Hematopoietic multipotent progenitor cell treated with erythropoietin and hydrocortisone succinate and interleukin-3 and kit ligand, for 15 days (in vitro differentiated cells): ENCODE measurements at regions not wholly inside any gene's neighbourhood (a gene's known extent, or its start where the extent isn't known, plus 50 kb on each side); places are given as distances from the start of the nearest gene placed in this dataset.
A peak's percentile ranks its signal among the peaks of the same experiment; 100 is the strongest.
"Not testable (repeated sequence)": the region's sequence is repeated elsewhere in the genome, so short reads cannot be mapped to it uniquely, and the experiment has no call there.

Experiments
- DNase-seq: peaks from one replicate; pipeline ENCODE4 v3.0.0-alpha.2; 2015; ENCODE audit warnings: low spot score

DNA sequence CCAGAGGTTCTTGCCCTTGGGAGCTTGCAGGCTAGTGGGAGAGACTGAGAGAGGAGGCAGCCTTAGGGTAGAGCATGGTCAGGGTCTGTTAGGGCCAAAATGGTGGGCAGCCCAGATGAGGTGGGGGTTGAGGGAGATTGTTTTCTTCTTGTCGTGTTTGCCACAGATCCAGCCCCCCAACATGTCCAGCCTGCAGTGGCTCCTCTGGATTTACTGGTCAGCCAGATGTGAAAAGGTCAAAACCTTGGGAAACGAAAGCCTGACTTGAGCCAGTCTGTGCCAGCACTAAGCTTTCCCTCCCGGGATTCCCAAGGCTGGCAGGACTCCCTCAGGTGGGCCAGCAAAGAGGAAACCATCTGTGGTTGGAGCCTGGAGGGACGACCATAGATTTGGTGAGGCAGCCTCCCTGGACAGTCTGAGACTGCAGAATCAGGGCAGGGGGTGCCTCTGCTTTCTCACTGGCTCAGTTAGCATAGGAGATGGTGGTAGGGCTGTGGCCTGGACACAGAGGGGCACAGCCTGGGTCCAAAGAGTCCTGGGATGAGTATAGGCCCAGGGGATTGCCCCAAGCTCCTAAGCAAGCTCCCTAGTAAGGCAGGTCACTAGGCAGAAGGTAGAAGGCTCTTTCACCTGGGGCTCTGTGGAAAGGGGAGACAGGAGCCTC is 51.2 kb upstream of the PRR23C start:
- no peak for DNase-seq

- DNase-seq: no peak
Observed at GRCh38 chr3:139096670-139097069, 52.0 kb upstream of the PRR23C start.

- DNase-seq: no peak
Observed at GRCh38 chr3:139098391-139098790, 53.7 kb upstream of the PRR23C start.

GRCh38 chr3:139099968-139100817 is 55.5 kb upstream of the PRR23C start:
- no peak for DNase-seq

DNA sequence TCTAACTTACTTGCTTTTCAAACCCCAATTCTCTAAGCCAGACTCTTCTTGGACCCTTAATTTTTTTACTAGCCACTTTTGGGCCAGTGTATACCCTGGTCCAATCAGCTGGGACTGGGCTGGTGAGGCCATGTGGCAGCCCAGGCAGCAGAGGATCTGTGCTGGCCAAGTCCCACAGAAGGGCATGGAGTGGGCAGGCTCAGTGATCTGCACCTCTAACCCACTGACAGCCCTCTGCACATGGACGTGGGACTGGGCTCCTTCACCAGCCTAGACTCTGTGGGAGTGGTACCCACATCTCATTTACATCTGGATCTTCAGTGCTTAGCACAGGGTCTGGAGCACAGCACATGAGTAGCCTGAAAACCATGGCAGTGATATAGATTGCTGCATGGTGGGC is 56.1 kb upstream of the PRR23C start:
- DNase-seq: no peak

DNA sequence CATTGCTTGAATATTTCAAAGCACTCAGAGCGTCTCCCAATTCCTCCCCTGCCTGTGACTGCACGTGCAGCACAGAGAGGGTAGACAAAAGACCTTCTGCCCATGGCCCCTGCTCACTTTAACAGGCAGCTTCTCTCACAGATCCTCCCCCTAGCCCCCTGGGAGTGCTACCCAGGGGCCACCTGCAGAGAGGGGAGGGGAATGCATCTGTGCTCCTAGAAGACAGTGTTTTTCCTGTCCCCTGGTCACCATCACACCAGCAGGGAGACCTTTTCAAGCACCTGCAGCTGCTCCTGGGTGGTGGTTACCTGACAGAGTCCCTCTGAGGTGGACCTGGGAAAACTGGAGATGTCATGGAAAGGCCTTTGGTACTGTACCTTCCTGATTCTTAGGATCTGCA is 56.7 kb upstream of the PRR23C start:
- no peak for DNase-seq

DNA sequence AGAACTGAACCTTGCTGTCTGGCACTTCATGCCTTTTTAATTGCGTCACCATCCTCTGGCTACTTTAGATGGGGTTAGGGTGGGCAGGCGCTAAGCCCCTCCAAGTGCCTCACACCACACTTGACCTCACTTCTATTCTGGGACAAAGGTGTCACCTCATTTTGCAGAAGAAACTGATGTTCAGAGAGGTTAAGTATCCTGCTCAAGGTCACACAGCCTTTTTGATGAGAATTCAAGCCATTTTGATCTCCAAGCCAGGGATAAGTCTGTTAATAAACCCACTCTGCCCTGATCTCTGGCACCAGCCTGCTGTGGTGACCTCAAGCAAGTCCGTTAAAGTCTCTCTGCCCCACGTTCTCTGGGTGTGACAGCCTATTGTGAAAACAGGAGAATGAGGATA is 58.8 kb upstream of the PRR23C start:
- DNase-seq: no peak

DNA sequence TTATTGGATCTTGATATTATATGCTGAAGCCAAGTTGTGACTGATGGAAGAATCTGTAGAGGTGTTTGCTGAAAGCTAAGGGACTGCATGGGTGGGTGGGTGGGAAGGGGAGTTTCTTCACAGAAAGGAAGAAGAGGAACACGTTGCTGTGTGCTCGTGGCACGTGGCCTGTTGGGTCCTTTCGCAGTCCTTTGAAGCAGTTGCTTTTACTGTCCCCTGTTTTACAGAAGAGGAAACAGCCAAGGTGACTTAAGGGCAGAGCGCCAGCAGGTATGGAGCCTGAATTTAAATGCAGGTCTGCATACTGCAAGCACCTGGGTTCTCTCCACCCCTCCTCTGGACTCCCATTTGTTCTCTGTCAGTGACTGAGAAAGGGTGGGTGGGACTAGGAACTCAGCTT is 59.4 kb upstream of the PRR23C start:
- no peak for DNase-seq

GRCh38 chr3:139105154-139105702 is 60.5 kb upstream of the PRR23C start:
- no peak for DNase-seq

GRCh38 chr3:139106013-139106932 is 61.6 kb upstream of the PRR23C start:
- DNase-seq: no peak

- no peak for DNase-seq
Observed at GRCh38 chr3:139107424-139108252, 62.9 kb upstream of the PRR23C start.

DNA sequence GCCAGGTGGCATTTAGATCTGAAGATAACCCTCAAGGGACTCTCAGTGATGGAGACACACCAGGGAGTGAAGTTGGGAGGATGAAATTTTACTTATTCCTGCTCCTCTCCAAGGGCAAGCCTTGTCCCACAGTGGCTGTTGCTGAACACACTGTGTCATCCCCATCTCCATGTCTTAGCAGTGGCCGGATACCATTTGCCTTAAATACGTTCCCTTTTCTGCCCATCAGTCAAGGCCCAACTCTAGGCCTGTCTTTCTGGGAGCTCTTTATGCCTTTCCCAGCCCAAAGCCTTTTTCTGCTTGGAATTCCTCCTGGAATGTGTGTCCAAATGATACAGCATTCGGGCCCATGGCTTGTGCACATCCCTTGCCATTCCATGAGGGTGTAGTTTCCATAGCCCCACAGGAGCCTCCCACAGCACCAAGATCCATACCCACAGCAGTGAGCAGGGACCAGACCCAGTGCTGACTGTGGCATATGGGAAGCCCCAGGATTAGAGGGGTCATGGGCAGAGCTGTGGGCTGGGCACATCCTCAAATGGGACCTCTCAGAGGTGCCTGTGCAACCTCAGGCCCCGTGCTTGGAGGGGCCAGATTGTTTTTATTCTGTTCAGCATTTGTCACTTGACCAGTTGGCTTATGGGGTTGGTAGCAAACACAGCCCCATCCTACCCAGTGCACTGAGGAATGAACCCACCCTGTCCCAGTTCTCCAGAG is 63.7 kb upstream of the PRR23C start:
- DNase-seq: no peak

- DNase-seq: no peak
Observed at GRCh38 chr3:139109271-139109670, 64.6 kb upstream of the PRR23C start.

DNA sequence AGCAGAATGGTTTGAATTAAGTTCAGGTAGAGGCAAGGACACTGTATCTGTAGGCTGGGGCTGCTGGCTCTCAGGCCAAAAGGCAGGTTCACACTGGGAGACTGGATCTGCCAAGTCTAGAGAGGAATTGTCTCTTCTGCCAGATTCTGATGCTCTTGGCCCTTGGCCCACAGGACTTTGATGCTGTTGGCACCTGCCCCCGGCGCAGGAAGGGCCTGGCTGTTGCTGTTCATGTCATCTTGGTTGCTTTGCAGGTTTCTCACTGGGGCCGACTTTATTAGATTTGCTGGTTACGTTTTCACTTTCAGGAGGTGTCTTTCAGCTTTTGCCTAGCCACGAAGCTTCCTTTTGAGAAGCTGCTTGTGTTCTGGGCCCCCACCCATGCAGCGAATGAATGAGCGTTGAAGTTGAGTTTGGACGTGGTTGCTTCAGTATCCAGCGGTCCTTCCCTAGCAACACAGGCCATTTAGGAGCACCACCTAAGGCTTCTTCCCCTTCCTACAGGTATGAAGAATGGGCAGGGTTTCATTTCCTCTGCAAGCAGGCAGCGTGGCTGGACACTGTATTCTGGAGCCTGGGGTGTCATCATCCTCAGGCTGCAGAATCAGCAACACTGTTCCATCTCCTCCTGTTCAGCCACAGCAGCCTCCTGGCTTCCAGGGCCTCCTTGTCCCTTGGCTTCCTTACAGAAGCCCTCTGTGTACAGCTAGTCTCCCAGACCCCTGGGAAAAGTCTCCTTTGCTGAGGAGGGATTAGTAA is 65.6 kb upstream of the PRR23C start:
- no peak for DNase-seq

- not testable (repeated sequence) for DNase-seq
Observed at GRCh38 chr3:139110929-139111328, 66.2 kb upstream of the PRR23C start.

- peak; percentile 50 for DNase-seq
Observed at GRCh38 chr3:139111392-139112229, 66.9 kb upstream of the PRR23C start.

DNA sequence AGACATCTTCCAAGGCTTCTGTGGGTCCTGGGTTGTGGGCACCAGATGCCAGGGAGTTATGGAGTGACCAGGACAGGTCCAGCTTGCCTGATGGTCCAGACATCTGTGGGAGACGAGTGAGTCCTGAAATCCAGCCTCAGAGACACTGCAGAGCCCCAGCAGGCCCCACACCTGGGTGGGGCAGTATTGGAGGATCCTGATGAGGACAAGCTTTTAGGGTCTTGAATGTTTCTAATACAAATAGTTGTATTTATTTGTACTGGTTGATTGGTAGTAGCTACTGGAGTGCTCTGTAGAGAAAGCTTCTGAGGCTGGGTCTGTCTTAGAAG is 67.5 kb upstream of the PRR23C start:
- DNase-seq: no peak

DNA sequence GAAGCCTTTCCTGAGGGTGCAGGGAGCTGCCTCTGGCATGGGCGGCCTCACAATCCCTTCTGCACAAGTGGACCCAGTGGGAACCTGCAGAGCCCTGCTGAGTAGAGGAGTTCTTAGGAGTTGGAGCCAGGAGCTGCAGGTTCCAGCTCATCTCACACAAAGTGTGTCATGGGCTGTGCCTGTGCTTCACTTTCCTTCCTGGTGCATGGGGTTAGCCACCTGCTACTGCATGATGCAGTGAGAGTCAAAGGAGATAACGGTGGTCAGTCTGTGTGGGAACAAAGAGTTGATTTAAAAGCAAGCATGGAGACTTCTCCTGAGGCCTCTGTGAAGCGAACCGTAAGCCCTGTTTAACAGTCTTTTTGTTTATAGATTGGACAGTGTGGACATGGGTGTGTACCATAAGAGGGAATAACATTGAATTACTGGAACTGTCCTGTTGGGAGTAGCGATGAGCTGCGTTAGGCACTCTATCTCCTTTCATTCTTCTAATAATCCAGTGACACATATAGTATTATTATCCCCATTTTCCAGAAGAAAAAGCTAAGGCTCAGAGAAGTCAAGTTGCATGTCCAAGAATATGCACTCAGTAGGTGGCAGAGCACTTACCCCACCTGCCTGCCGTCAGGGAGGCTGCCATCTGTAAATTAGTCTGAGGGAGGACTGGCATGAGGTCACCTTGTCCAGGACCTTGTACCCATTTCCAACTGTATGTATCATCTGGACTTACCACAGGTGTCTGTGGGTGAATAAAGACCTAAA is 68.7 kb upstream of the PRR23C start:
- peak; percentile 9 for DNase-seq
